PC-9 (cell line): ENCODE measurements at regions not wholly inside any gene's neighbourhood (a gene's known extent, or its start where the extent isn't known, plus 50 kb on each side); places are given as distances from the start of the nearest gene placed in this dataset.

Source experiments
- BruUV-seq: library from RNA; stranded (reverse); fragments of 400-500 nt; replicated peaks from 2 replicates; lab custom pipeline; 2021; lab: Mats Ljungman, UMichigan
- CTCF ChIA-PET: fragments of 300-600 bp; sonication (Branson Sonifier 250); formaldehyde crosslinking; loops from one replicate; lab custom pipeline; 2022; ENCODE audit warnings: antibody characterized with exemption; lab: Charles Lee
- POLR2A ChIA-PET: fragments of 300-600 bp; sonication (Branson Sonifier 250); formaldehyde crosslinking; loops from one replicate; lab custom pipeline; 2022; ENCODE audit warnings: antibody characterized with exemption; ENCODE audit not compliant: unreplicated experiment; lab: Charles Lee
- DNase-seq, 2 experiments: peaks; one replicate each; pipeline versions ENCODE4 v3.0.0 to v3.0.0-alpha.2; 2015 to 2022; ENCODE audit warnings: mixed read lengths in 1 of 2
- H2AFZ ChIP-seq: fragments of 200-600 bp; sonication (generic); 2 replicates; pipeline ENCODE4 v1.8.1; 2017; ENCODE audit warnings: antibody characterized with exemption
- H3F3A ChIP-seq: fragments of 200-600 bp; sonication (generic); 2 replicates; pipeline ENCODE4 v1.8.1; 2017; ENCODE audit warnings: antibody characterized with exemption, mild to moderate bottlenecking, low read depth; ENCODE audit not compliant: insufficient read depth
- H3K27ac ChIP-seq: fragments of 200-600 bp; sonication (generic); 2 replicates; pipeline ENCODE4 v1.6.1; 2016; ENCODE audit warnings: mixed run types
- H3K27me3 ChIP-seq: fragments of 200-600 bp; sonication (generic); 2 replicates; pipeline ENCODE4 v1.6.1; 2016; ENCODE audit warnings: low read depth, mixed run types; ENCODE audit not compliant: insufficient read depth
- H3K36me3 ChIP-seq: fragments of 200-600 bp; sonication (generic); 2 replicates; pipeline ENCODE4 v1.6.1; 2016; ENCODE audit warnings: low read depth, mixed run types
- H3K4me1 ChIP-seq: fragments of 200-600 bp; sonication (generic); replicated peaks from 2 replicates; pipeline ENCODE4 v1.6.1; 2016; ENCODE audit warnings: mixed run types; ENCODE audit not compliant: insufficient read depth
- H3K4me2 ChIP-seq: fragments of 200-600 bp; sonication (generic); 2 replicates; pipeline ENCODE4 v1.6.1; 2017; ENCODE audit warnings: mixed run types
- H3K4me3 ChIP-seq: fragments of 200-600 bp; sonication (generic); 2 replicates; pipeline ENCODE4 v1.6.1; 2016; ENCODE audit warnings: mixed run types
- H3K79me2 ChIP-seq: fragments of 200-600 bp; sonication (generic); 2 replicates; pipeline ENCODE4 v1.6.1; 2017; ENCODE audit warnings: low read depth, mixed run types
- H3K9me2 ChIP-seq: fragments of 200-600 bp; sonication (generic); 2 replicates; pipeline ENCODE4 v1.8.1; 2017; ENCODE audit warnings: mild to moderate bottlenecking; ENCODE audit not compliant: insufficient read depth
- H3K9me3 ChIP-seq: fragments of 200-600 bp; sonication (generic); 2 replicates; pipeline ENCODE4 v1.8.1; 2016; ENCODE audit warnings: low read depth; ENCODE audit not compliant: insufficient read depth
- H4K20me1 ChIP-seq: fragments of 200-600 bp; sonication (generic); 2 replicates; pipeline ENCODE4 v1.8.1; 2017; ENCODE audit not compliant: insufficient read depth
- CTCF ChIP-seq: fragments of 200-600 bp; sonication (generic); conservative IDR thresholded peaks from 2 replicates; pipeline ENCODE4 v1.6.1; 2017; ENCODE audit warnings: mixed run types, antibody characterized with exemption, mild to moderate bottlenecking, moderate library complexity
- EZH2 ChIP-seq: fragments of 200-600 bp; sonication (generic); IDR thresholded peaks from 2 replicates; pipeline ENCODE4 v1.8.0; 2017; ENCODE audit warnings: antibody characterized with exemption, low read depth
- intact Hi-C: fragments of 100-400 bp; cut with micrococcal nuclease; formaldehyde crosslinking; loops from one replicate; pipeline ENCODE4 v1.10.0; 2022; ENCODE audit not compliant: unreplicated experiment

GRCh38 chr11:86175626-86176025 is 68.9 kb upstream of the EED start:
- no peaks in the 10 kb centered on the region for H3K9me2 ChIP-seq
- no peaks in the 10 kb centered on the region for H3K36me3 ChIP-seq
- TF ChIP-seq EZH2 = no peak
- TF ChIP-seq CTCF = no peak
- no TSS peak for BruUV-seq
- H3K4me1 ChIP-seq = peaks cover 62% of the 10 kb centered on the region
- no peaks in the 10 kb centered on the region for H4K20me1 ChIP-seq
- DNase-seq = no peak
- ChIA-PET POLR2A (no interaction called here), CTCF (no interaction called here)
- H3F3A ChIP-seq = peaks cover 48% of the 10 kb centered on the region
- no peak overlapping the region for H3K4me3 ChIP-seq
- H3K9me3 ChIP-seq = no peaks in the 10 kb centered on the region
- peak overlapping the region; percentile 79 for H3K27ac ChIP-seq
- H3K27me3 ChIP-seq = no peaks in the 10 kb centered on the region
- H3K79me2 ChIP-seq = no peaks in the 10 kb centered on the region
- H3K4me2 ChIP-seq = peak overlapping the region; percentile 47
- intact Hi-C loops = no loop called here
- H2AFZ ChIP-seq = no peak overlapping the region

- POLR2A ChIA-PET = interaction anchor here (0.6 kb wide), 1 partner anchor 34 kb away, joined by 15 read pairs; no protein-coding TSS in a partner anchor
- intact Hi-C loops = no loop called here
Measured at GRCh38 chr11:86175191-86175590, 69.4 kb upstream of the EED start.

More at GRCh38 chr11:86175191-86175590, 69.4 kb upstream of the EED start:
- TF ChIP-seq CTCF = no peak
- no peak for TF ChIP-seq EZH2
- no peaks in the 10 kb centered on the region for H4K20me1 ChIP-seq
- CTCF ChIA-PET = interaction anchor here (1.7 kb wide), 1 partner anchor 18 kb away, joined by 11 read pairs; no protein-coding TSS in a partner anchor
- H3K27ac ChIP-seq = peak overlapping the region; percentile 79
- H3K4me1 ChIP-seq = peaks cover 62% of the 10 kb centered on the region
- peaks cover 48% of the 10 kb centered on the region for H3F3A ChIP-seq
- no peak for DNase-seq
- no TSS peak for BruUV-seq
- peak overlapping the region; percentile 47 for H3K4me2 ChIP-seq
- H2AFZ ChIP-seq = no peak overlapping the region
- no peak overlapping the region for H3K4me3 ChIP-seq
- no peaks in the 10 kb centered on the region for H3K9me2 ChIP-seq
- H3K36me3 ChIP-seq = no peaks in the 10 kb centered on the region
- no peaks in the 10 kb centered on the region for H3K79me2 ChIP-seq
- no peaks in the 10 kb centered on the region for H3K9me3 ChIP-seq
- no peaks in the 10 kb centered on the region for H3K27me3 ChIP-seq
